ENCODE measurements at regions not wholly inside any gene's neighbourhood (a gene's known extent, or its start where the extent isn't known, plus 50 kb on each side); places are given as distances from the start of the nearest gene placed in this dataset.

- ChIA-PET CTCF (interaction anchor here (1.0 kb wide), 1 partner anchor 9 kb away, joined by 3 read pairs; no protein-coding TSS in a partner anchor), POLR2A (no interaction called here)
Observed at GRCh38 chr14:100671386-100671901, 55.2 kb upstream of the DLK1 start.

GRCh38 chr14:100671906-100672305 lies 54.8 kb upstream of the DLK1 start:
- DNase-seq (ENCODE audit: extremely low spot score), result no peak
- TF ChIP-seq BHLHE40 (IDR thresholded peaks at IDR 0.05; ENCODE audit: borderline replicate concordance) (no peak), HDGF (IDR thresholded peaks at IDR 0.05; ENCODE audit: borderline replicate concordance) (no peak), ARNT (IDR thresholded peaks at IDR 0.05) (no peak), ELF4 (IDR thresholded peaks at IDR 0.05) (no peak)
- TF ChIP-seq, protein P1, sequence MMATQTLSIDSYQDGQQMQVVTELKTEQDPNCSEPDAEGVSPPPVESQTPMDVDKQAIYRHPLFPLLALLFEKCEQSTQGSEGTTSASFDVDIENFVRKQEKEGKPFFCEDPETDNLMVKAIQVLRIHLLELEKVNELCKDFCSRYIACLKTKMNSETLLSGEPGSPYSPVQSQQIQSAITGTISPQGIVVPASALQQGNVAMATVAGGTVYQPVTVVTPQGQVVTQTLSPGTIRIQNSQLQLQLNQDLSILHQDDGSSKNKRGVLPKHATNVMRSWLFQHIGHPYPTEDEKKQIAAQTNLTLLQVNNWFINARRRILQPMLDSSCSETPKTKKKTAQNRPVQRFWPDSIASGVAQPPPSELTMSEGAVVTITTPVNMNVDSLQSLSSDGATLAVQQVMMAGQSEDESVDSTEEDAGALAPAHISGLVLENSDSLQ (IDR thresholded peaks at IDR 0.05), result no peak
- ChIA-PET POLR2A (no interaction called here), CTCF (interaction anchor here (1.0 to 1.1 kb wide), 2 partner anchors 9 to 294 kb away, joined by 3 read pairs; no protein-coding TSS in a partner anchor)

More at GRCh38 chr14:100671386-100671901, 55.2 kb upstream of the DLK1 start:
- TF ChIP-seq, protein P1 (IDR thresholded peaks at IDR 0.05), result no peak
- TF ChIP-seq LEF1 (IDR thresholded peaks at IDR 0.05; ENCODE audit: borderline replicate concordance) (no peak), CTBP1 (IDR thresholded peaks at IDR 0.05; ENCODE audit: borderline replicate concordance) (no peak), SUZ12 (IDR thresholded peaks at IDR 0.05) (no peak), FOXA1 (IDR thresholded peaks at IDR 0.05) (no peak), FOXK2 (IDR thresholded peaks at IDR 0.05) (no peak), NFRKB (IDR thresholded peaks at IDR 0.05) (no peak), FOXM1 (IDR thresholded peaks at IDR 0.05; ENCODE audit: borderline replicate concordance) (no peak), L3MBTL2 (conservative IDR thresholded peaks at IDR 0.05) (no peak), ELF4 (IDR thresholded peaks at IDR 0.05) (no peak), BHLHE40 (IDR thresholded peaks at IDR 0.05; ENCODE audit: borderline replicate concordance) (no peak), HDGF (IDR thresholded peaks at IDR 0.05; ENCODE audit: borderline replicate concordance) (no peak), ZNF384 (IDR thresholded peaks at IDR 0.05) (no peak), ARNT (IDR thresholded peaks at IDR 0.05) (no peak)
- no peak for DNase-seq (ENCODE audit: extremely low spot score)

DNA sequence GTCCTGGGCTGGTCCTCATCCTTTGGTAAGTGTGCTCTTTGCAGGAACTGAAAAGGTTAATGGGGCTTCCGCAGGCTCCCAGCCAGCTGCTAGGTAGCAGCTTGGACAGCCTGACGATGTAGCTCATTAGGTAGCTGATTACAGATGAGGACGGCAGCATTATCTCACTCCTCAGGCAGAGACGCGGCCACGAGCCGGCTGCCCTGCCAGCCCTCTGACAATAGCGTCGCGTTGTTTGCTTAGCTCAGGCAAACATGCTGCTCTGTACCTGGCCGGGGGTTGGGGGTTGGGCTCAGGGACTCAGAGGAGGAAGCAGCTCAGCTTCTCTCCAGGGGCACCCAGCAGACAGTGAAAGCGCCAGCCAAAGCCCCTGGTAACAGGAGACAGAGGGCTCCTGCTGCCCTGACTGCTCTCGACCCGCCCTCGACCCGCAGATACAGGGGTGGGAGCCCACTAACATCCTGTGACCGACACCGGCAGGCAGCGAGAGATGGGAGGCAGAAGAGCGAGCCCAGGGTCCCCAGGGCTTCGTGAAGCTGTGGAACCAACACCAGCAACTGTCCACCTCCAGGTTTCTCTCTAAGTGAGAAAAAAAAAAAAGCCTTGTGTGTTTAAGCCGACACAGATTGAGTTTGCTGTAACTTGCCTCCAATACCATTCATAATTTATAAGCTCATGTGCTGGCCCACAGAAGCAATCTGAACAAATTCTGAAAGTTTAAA lies 53.4 kb upstream of the DLK1 start:
- ChIA-PET POLR2A (no interaction called here), CTCF (interaction anchor here (1.1 to 1.7 kb wide), 3 partner anchors 9 to 296 kb away, joined by 3 to 10 read pairs (median 4); no protein-coding TSS in a partner anchor)
- TF ChIP-seq HDGF (IDR thresholded peaks at IDR 0.05; ENCODE audit: borderline replicate concordance) (no peak), FOXK2 (IDR thresholded peaks at IDR 0.05) (no peak)
- no peak for DNase-seq (ENCODE audit: extremely low spot score)

GRCh38 chr14:100673807-100674154 lies 52.9 kb upstream of the DLK1 start:
- no peak for DNase-seq (ENCODE audit: extremely low spot score)
- CTCF ChIA-PET, result interaction anchor here (1.5 to 1.7 kb wide), 2 partner anchors 9 to 11 kb away, joined by 4 to 10 read pairs; no protein-coding TSS in a partner anchor
- TF ChIP-seq FOXA1 (IDR thresholded peaks at IDR 0.05), result no peak
- no peak for TF ChIP-seq BHLHE40 (IDR thresholded peaks at IDR 0.05; ENCODE audit: borderline replicate concordance)
- no peak for TF ChIP-seq HDGF (IDR thresholded peaks at IDR 0.05; ENCODE audit: borderline replicate concordance)
- no peak for TF ChIP-seq FOXM1 (IDR thresholded peaks at IDR 0.05; ENCODE audit: borderline replicate concordance)
- TF ChIP-seq SP1 (IDR thresholded peaks at IDR 0.05), result no peak
- no peak for TF ChIP-seq L3MBTL2 (conservative IDR thresholded peaks at IDR 0.05)
- TF ChIP-seq TARDBP (IDR thresholded peaks at IDR 0.05), result no peak
- no peak for TF ChIP-seq CTBP1 (IDR thresholded peaks at IDR 0.05; ENCODE audit: borderline replicate concordance)
- no peak for TF ChIP-seq ELF4 (IDR thresholded peaks at IDR 0.05)
- TF ChIP-seq NFRKB (IDR thresholded peaks at IDR 0.05), result no peak
- no peak for TF ChIP-seq ZNF384 (IDR thresholded peaks at IDR 0.05)
- TF ChIP-seq, protein P1 (IDR thresholded peaks at IDR 0.05), result no peak
- no peak for TF ChIP-seq FOXK2 (IDR thresholded peaks at IDR 0.05)
- no peak for TF ChIP-seq LEF1 (IDR thresholded peaks at IDR 0.05; ENCODE audit: borderline replicate concordance)
- no peak for TF ChIP-seq ARNT (IDR thresholded peaks at IDR 0.05)
- TF ChIP-seq SUZ12 (IDR thresholded peaks at IDR 0.05), result no peak
- POLR2A ChIA-PET, result no interaction called here

- TF ChIP-seq BHLHE40 (IDR thresholded peaks at IDR 0.05; ENCODE audit: borderline replicate concordance) (no peak), FOXM1 (IDR thresholded peaks at IDR 0.05; ENCODE audit: borderline replicate concordance) (no peak), FOXK2 (IDR thresholded peaks at IDR 0.05) (no peak), TARDBP (IDR thresholded peaks at IDR 0.05) (no peak), ELF4 (IDR thresholded peaks at IDR 0.05) (no peak), ARNT (IDR thresholded peaks at IDR 0.05) (no peak), NFRKB (IDR thresholded peaks at IDR 0.05) (no peak), HDGF (IDR thresholded peaks at IDR 0.05; ENCODE audit: borderline replicate concordance) (no peak), FOXA1 (IDR thresholded peaks at IDR 0.05) (no peak), SP1 (IDR thresholded peaks at IDR 0.05) (no peak), ZNF384 (IDR thresholded peaks at IDR 0.05) (no peak), SUZ12 (IDR thresholded peaks at IDR 0.05) (no peak), LEF1 (IDR thresholded peaks at IDR 0.05; ENCODE audit: borderline replicate concordance) (no peak)
- TF ChIP-seq, protein P1 (IDR thresholded peaks at IDR 0.05), result no peak
- CTCF ChIA-PET, result no interaction called here
- POLR2A ChIA-PET, result no interaction called here
- no peak for DNase-seq (ENCODE audit: extremely low spot score)
Observed at GRCh38 chr14:100674428-100674827, 52.3 kb upstream of the DLK1 start.
